Esophagus squamous epithelium (tissue), 4 donors: ENCODE measurements at regions not wholly inside any gene's neighbourhood (a gene's known extent, or its start where the extent isn't known, plus 50 kb on each side); places are given as distances from the start of the nearest gene placed in this dataset.

ENCODE experiments used
- CTCF ChIP-seq, 6 experiments: fragments of 450-650 bp in 4 of 6; fragments of 200-600 bp in 2 of 6; sonication (generic) in 2 of 6; IDR thresholded peaks; one replicate each; pipeline ENCODE4 v1.5.1; 2016 to 2019; ENCODE audit warnings: antibody characterized with exemption in 6 of 6, mild to moderate bottlenecking in 4 of 6, moderate library complexity in 4 of 6
- POLR2A ChIP-seq, 4 donors: fragments of 450-650 bp; IDR thresholded peaks; one replicate each; pipeline ENCODE4 v1.6.1; 2017; ENCODE audit warnings: antibody characterized with exemption in 4 of 4, mild to moderate bottlenecking in 4 of 4, moderate library complexity in 3 of 4

- TF ChIP-seq CTCF (IDR thresholded peaks at IDR 0.05) (no peak), POLR2A (IDR thresholded peaks at IDR 0.05) (no peak)
Measured at GRCh38 chr2:14303366-14304115, 329.0 kb upstream of the LRATD1 start.
